Astrocyte of the spinal cord (primary cell): ENCODE measurements at regions not wholly inside any gene's neighbourhood (a gene's known extent, or its start where the extent isn't known, plus 50 kb on each side); places are given as distances from the start of the nearest gene placed in this dataset.

ENCODE experiments used
- DNase-seq: peaks from one replicate; pipeline ENCODE4 v3.0.0; 2011; ENCODE audit warnings: low read depth, low spot score
- H3K4me3 ChIP-seq: 2 replicates; pipeline ENCODE4 v1.5.1; 2011; ENCODE audit warnings: low read depth, mild to moderate bottlenecking, low read length, moderate library complexity
- CTCF ChIP-seq: IDR thresholded peaks from 2 replicates; pipeline ENCODE4 v1.5.1; 2012; ENCODE audit warnings: low read depth, mild to moderate bottlenecking, low read length, inconsistent platforms
- in situ Hi-C: cut with HindIII; loops from 2 replicates; pipeline ENCODE4 v1.10.0; 2017; ENCODE audit warnings: low sequenced_read_pairs

- DNase-seq, result peak; percentile 7
- TF ChIP-seq CTCF, result no peak
- in situ Hi-C loops, result no loop called here
- H3K4me3 ChIP-seq, result no peak overlapping the region
Measured at GRCh38 chr4:23680671-23681518, 209.0 kb downstream of the PPARGC1A start.

- in situ Hi-C loops, result no loop called here
- no peak overlapping the region for H3K4me3 ChIP-seq
- DNase-seq, result no peak
- TF ChIP-seq CTCF, result no peak
Measured at GRCh38 chr4:23674694-23675093, 215.2 kb downstream of the PPARGC1A start.

- DNase-seq, result no peak
- no peak overlapping the region for H3K4me3 ChIP-seq
- in situ Hi-C loops, result no loop called here
- TF ChIP-seq CTCF, result no peak
Measured at GRCh38 chr4:23667659-23668058, 222.2 kb downstream of the PPARGC1A start.

GRCh38 chr4:23660865-23661264, 229.0 kb downstream of the PPARGC1A start:
- no peak for DNase-seq
- no peak for TF ChIP-seq CTCF
- H3K4me3 ChIP-seq, result no peak overlapping the region
- in situ Hi-C loops, result no loop called here

GRCh38 chr4:23654791-23655190, 235.1 kb downstream of the PPARGC1A start:
- peak; percentile 27 for DNase-seq
- in situ Hi-C loops, result no loop called here
- H3K4me3 ChIP-seq, result no peak overlapping the region
- TF ChIP-seq CTCF, result no peak

GRCh38 chr4:23648854-23649596, 240.8 kb downstream of the PPARGC1A start:
- in situ Hi-C loops, result no loop called here
- DNase-seq, result no peak

More at GRCh38 chr4:23648854-23649596, 240.8 kb downstream of the PPARGC1A start:
- TF ChIP-seq CTCF, result no peak
- H3K4me3 ChIP-seq, result no peak overlapping the region
